HAP-1 (cell line): ENCODE measurements at regions not wholly inside any gene's neighbourhood (a gene's known extent, or its start where the extent isn't known, plus 50 kb on each side); places are given as distances from the start of the nearest gene placed in this dataset.
"Not testable (repeated sequence)": the region's sequence is repeated elsewhere in the genome, so short reads cannot be mapped to it uniquely, and the experiment has no call there.

Experiments
- DNase-seq, 2 experiments: peaks; one replicate each; pipeline ENCODE4 v3.0.0-alpha.2; 2016 to 2020; ENCODE audit warnings: low spot score in 2 of 2
- H3K27me3 ChIP-seq: fragments of 250-450 bp; sonication (Bioruptor Pico); 2 replicates; pipeline ENCODE4 v1.5.1; 2020; ENCODE audit warnings: low read depth, mild to moderate bottlenecking, moderate library complexity
- H3K36me3 ChIP-seq: fragments of 250-450 bp; sonication (Bioruptor Pico); replicated peaks from 2 replicates; pipeline ENCODE4 v1.5.1; 2020; ENCODE audit warnings: mild to moderate bottlenecking
- H3K4me1 ChIP-seq: fragments of 250-450 bp; sonication (Bioruptor Pico); 2 replicates; pipeline ENCODE4 v1.5.1; 2020; ENCODE audit warnings: mild to moderate bottlenecking
- H3K4me3 ChIP-seq: fragments of 250-450 bp; sonication (Bioruptor Pico); 2 replicates; pipeline ENCODE4 v1.5.1; 2020; ENCODE audit warnings: mild to moderate bottlenecking, moderate library complexity
- H3K9me3 ChIP-seq: fragments of 250-450 bp; sonication (Bioruptor Pico); 2 replicates; pipeline ENCODE4 v1.5.1; 2020; ENCODE audit warnings: mild to moderate bottlenecking, moderate library complexity
- in situ Hi-C: fragments of 300-500 bp; cut with MboI; formaldehyde crosslinking; loops from 3 replicates; pipeline ENCODE4 v1.14.3; 2020; ENCODE audit warnings: low sequenced_read_pairs, inconsistent platforms, mixed read lengths

DNA sequence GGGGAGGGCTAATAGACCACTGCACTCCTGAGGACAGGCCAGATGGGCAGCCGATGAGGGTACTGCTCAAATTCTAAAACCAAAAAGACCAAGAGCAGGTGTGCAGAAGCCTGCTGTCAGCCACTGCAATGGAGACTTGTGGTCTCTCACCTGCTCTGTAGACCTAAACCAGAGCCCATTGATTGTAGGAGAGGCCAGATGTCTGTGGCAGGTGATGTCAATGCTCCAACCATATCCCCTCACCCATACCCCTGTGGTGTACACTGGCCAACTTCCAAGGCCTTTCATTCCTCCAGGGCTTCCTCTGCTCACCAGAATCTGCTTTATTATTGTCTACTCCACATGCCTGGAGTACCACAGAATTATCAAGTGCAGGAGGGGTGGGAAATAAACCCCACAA, 116.9 kb upstream of the CHST15 start:
- Histone ChIP-seq H3K36me3 (no peaks in the 10 kb centered on the region), H3K9me3 (no peaks in the 10 kb centered on the region), H3K27me3 (no peaks in the 10 kb centered on the region; the same call in 1 of the 2 replicates), H3K4me1 (no peaks in the 10 kb centered on the region), H3K4me3 (no peak overlapping the region)
- in situ Hi-C loops, result no loop called here
- DNase-seq, result no peak

DNA sequence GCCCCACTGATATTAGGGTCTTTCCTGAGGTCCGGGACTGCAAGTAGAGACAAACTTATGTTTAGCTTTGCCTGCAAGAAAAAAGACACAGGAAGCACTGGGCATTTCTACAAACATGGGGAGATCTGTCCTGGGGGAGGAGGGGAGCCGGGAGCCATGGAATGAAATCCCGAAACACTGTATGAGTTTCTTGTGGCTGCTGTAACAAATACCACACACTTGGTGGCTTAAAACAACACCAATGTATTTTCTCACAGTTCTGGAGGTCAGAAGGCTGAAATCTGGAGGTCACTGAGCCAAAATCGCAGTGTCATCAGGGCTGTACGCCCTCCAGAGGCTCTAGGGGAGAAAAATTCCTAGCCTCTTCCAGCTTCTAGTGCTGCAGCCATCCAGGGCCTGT, 114.0 kb upstream of the CHST15 start:
- DNase-seq, result no peak
- H3K4me1 ChIP-seq, result no peaks in the 10 kb centered on the region
- in situ Hi-C loops, result no loop called here
- no peaks in the 10 kb centered on the region for H3K27me3 ChIP-seq
- H3K36me3 ChIP-seq, result no peaks in the 10 kb centered on the region
- no peak overlapping the region for H3K4me3 ChIP-seq
- H3K9me3 ChIP-seq, result no peaks in the 10 kb centered on the region

DNA sequence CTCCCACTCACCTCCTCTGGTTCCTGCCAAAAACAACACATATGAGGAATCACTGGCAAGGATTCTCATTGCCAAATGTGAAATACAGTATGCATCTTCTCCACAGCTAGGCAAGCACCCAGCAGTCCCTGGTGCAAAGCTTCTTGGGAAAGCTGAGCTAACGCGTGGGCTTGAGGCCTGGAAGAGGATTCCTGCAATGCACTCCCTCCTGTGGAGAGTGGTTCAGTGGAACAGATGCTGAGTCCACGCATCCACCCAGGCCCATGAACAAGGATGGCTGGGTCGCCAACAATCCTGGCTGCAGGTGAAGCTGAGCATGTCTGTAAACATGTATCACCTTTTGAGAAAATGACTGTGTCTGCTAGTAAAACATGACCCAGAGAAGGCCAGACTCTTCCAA, 113.2 kb upstream of the CHST15 start:
- Histone ChIP-seq H3K4me1 (no peaks in the 10 kb centered on the region), H3K36me3 (no peaks in the 10 kb centered on the region), H3K27me3 (no peaks in the 10 kb centered on the region), H3K9me3 (no peaks in the 10 kb centered on the region), H3K4me3 (no peak overlapping the region)
- no peak for DNase-seq
- in situ Hi-C loops, result no loop called here

DNA sequence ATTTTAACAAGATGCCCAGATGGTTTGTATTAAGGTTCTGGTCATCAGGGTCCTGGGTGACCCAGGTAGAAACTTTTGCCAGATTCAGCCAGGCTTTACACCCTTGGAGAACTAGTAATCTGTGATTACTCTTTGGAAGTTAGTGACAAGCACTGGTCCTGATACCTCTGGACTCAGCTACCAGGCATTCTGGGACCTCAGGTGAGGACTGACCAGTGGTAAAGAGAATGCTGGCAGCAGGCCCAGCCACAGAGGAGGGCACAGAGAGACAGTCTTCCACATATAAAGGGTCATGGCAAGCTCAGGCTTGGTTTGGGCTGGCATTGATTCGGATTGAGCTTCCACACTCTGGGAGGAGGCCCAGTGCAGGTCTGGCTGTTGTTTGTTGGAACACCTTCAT, 112.0 kb upstream of the CHST15 start:
- Histone ChIP-seq H3K27me3 (no peaks in the 10 kb centered on the region), H3K36me3 (no peaks in the 10 kb centered on the region), H3K9me3 (no peaks in the 10 kb centered on the region), H3K4me3 (no peak overlapping the region), H3K4me1 (no peaks in the 10 kb centered on the region)
- no peak for DNase-seq
- in situ Hi-C loops, result no loop called here

DNA sequence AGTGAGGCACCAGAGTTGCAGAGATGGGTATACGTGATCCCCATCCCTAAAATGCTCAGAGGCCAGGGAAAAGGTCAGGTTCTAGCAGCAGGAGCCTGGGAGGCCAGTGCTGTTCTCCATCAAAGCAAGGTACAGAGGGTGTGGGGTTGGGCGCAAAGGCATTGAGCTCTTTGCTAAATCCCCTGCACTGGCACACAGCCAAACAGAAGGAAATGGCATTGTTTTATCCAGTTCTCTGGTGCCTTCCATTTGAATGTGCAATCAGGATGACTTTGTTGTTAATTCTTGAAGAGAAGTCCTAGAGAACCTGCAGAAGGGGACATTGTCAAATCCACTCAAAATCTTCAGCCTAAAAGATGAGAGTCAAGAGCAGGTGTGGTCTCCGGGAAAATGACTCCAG, 111.3 kb upstream of the CHST15 start:
- Histone ChIP-seq H3K27me3 (no peaks in the 10 kb centered on the region), H3K36me3 (no peaks in the 10 kb centered on the region), H3K4me1 (no peaks in the 10 kb centered on the region), H3K9me3 (no peaks in the 10 kb centered on the region), H3K4me3 (no peak overlapping the region)
- DNase-seq, result peak in 1 of 2 experiments; percentile 39
- in situ Hi-C loops, result no loop called here

DNA sequence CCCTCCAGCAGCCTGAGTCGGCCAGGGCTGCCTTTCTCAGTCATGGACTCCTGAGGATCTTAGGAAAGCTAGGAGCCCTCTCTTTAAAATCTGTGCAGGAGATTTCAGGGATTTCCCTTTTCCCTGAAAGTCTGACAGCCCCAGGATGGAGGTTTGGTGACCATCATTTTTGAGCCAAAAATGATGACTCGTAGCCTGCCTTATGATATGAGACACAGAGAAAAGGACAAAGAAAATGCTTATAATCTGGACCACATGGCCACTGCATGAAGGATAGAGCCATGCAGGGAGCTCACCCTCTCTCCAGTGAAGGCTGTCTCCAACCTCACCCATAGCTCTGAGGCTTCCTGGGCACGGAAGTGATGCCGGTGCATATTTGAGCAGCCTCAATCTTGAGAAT, 106.6 kb upstream of the CHST15 start:
- Histone ChIP-seq H3K36me3 (no peaks in the 10 kb centered on the region), H3K4me1 (no peaks in the 10 kb centered on the region), H3K4me3 (no peak overlapping the region), H3K9me3 (no peaks in the 10 kb centered on the region), H3K27me3 (no peaks in the 10 kb centered on the region)
- in situ Hi-C loops, result no loop called here
- DNase-seq, result no peak

DNA sequence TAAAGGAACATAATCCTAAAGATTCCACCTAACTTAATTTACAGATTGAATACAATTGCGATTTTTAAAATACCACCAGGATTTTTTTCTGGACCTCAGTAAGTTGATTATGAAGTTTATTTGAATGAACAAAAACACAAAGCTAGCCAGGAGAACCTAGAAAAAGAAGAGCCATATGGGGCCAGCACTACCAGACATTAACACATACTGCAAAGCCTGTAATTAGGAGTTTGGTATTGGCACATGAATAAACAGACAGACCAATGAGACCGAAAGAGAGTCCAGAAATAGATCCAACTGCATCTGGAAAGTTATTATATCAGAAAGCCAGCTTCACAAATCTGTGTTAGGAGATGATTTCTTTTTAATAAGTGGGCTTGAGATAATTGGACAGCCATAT, 105.5 kb upstream of the CHST15 start:
- H3K36me3 ChIP-seq, result no peaks in the 10 kb centered on the region
- in situ Hi-C loops, result no loop called here
- H3K4me3 ChIP-seq, result no peak overlapping the region
- H3K4me1 ChIP-seq, result no peaks in the 10 kb centered on the region
- no peak for DNase-seq
- no peaks in the 10 kb centered on the region for H3K27me3 ChIP-seq
- H3K9me3 ChIP-seq, result no peaks in the 10 kb centered on the region

DNA sequence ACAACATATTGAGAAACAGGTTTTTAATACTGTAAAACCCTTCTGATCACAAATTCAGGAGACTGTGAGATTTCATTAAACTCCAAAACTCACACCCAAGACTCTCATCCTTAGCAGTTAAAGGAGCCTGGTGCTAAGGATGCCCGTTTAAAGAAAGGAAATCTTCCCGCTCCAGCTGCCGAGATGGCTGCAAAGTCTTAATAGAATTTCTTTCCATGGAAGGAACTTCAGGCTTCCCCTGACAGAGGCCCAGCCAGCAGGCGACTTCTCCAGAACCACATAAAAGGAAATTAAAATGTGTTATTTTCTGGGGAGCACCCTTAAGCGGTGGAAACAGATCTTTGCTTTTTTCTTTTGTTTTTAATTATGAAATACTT, 104.7 kb upstream of the CHST15 start:
- no peak overlapping the region for H3K4me3 ChIP-seq
- no peaks in the 10 kb centered on the region for H3K27me3 ChIP-seq
- no peak for DNase-seq
- H3K36me3 ChIP-seq, result no peaks in the 10 kb centered on the region
- no peaks in the 10 kb centered on the region for H3K9me3 ChIP-seq
- H3K4me1 ChIP-seq, result no peaks in the 10 kb centered on the region
- in situ Hi-C loops, result no loop called here

DNA sequence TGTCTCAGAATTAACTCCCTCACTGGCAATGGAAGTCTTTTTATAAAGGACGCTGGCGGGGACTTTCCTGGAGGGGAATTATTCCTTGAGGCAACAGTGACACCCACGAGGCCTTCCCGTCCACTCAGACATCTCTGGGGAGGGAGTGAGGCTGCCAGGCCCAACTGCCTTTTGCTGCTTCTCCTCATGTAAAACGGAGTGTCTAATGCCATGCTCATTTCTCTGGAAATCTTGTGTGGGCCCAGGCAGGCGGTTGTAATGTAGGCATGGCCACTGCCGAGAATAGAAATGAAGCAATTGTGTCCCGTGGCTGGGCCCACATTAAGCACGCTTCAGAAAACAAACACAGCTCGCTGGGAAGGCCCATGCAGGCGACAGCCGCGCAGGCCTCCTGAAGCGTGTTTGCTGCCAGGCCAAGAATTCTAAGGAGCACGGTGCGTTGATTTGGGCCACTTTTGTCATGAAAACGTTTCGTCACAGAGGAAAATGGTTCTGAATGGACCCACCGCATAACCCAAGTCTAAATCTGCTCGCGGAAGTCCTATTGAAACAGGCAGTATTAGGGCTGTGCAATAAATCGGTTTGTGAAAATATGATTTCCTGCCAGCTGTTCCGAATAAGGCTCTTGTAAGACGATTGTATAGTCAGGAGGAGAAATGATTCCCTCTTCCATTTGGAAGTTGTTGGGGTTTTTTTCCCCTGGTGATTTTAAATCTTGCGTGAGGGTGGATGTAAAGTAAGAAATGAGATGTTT, 104.2 kb upstream of the CHST15 start:
- H3K4me3 ChIP-seq, result no peak overlapping the region
- in situ Hi-C loops, result no loop called here
- no peaks in the 10 kb centered on the region for H3K9me3 ChIP-seq
- no peaks in the 10 kb centered on the region for H3K27me3 ChIP-seq
- no peaks in the 10 kb centered on the region for H3K36me3 ChIP-seq
- H3K4me1 ChIP-seq, result no peaks in the 10 kb centered on the region
- no peak for DNase-seq

DNA sequence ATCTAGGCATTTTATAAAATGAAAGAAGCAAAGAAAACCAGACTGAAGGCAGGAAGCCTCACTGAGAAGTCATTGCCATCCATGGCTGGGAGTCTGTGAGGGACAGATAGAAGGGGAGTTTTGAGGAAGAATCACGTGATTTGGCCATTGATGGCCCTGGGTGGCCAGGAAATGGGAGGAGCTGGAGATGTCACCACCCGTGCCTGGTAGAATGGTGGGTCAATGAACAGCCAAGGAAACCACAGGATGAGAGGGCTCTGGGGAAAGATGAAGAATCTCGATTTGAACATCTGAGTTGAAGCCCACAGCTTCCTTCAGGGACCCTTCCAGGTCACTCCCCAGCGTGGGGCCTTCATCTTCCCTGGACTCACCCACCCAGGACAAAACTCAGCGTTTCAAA, 103.3 kb upstream of the CHST15 start:
- Histone ChIP-seq H3K4me3 (no peak overlapping the region), H3K27me3 (peaks cover 4% of the 10 kb centered on the region; the same call in 1 of the 2 replicates), H3K36me3 (no peaks in the 10 kb centered on the region), H3K4me1 (no peaks in the 10 kb centered on the region), H3K9me3 (no peaks in the 10 kb centered on the region)
- DNase-seq, result no peak
- in situ Hi-C loops, result no loop called here

DNA sequence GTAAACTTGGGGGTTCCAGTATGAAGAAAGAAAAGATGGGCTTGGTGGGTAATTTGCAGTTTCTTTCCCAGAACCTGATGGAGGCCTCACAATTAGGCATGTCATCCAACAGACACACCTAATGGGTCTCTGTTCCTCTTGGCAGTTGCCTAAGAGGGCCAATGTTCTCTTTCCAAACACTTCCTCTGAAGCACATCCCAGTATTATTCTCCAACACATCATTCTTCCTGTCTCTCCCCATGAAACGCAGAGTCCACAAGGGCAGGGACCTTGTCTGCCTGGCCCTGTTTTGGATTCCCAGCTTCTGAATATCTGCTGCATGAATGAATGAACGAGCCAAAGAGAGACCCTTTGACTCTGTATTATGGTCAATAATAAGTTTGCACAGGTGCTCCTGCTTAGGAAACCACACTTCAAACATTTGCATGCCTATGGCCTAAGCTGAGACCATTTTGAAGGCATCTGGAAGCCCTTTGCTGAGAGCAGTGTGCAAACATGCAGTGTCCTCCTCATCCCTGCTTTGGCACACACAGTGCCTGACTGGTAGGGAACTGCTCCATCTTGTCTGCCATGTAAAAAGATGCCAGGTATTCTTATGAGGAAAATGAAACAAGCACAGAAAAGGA, 100.9 kb upstream of the CHST15 start:
- in situ Hi-C loops, result no loop called here

DNA sequence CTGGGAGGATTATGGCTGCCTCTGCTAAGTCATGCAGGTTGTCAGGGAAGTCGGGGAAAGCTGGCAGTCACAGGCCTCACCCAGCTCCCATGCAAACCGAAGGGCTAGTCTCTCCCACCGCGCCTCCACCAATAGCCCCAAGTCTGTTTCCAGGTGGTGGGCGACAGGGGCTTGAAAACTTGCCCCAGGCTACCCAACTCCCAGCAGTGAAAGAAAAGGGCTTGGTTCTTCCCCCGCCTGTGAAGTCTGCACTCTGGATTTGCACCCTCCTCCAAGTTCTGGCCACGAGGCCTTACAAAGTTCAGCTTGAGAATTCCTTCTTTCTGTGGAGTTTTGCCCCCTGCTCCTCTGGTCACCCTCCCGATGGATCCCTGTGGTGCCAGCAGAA, 99.9 kb upstream of the CHST15 start:
- peaks cover 9% of the 10 kb centered on the region; the same call in 1 of the 2 replicates for H3K27me3 ChIP-seq
- DNase-seq, result no peak
- in situ Hi-C loops, result no loop called here
- H3K4me1 ChIP-seq, result no peaks in the 10 kb centered on the region
- no peaks in the 10 kb centered on the region for H3K36me3 ChIP-seq
- no peaks in the 10 kb centered on the region for H3K9me3 ChIP-seq
- H3K4me3 ChIP-seq, result no peak overlapping the region

More for the DNA sequence above, 100.9 kb upstream of the CHST15 start:
- H3K27me3 ChIP-seq, result peaks cover 8% of the 10 kb centered on the region; the same call in 1 of the 2 replicates
- no peak overlapping the region for H3K4me3 ChIP-seq
- no peak for DNase-seq
- H3K4me1 ChIP-seq, result no peaks in the 10 kb centered on the region
- no peaks in the 10 kb centered on the region for H3K9me3 ChIP-seq
- no peaks in the 10 kb centered on the region for H3K36me3 ChIP-seq

DNA sequence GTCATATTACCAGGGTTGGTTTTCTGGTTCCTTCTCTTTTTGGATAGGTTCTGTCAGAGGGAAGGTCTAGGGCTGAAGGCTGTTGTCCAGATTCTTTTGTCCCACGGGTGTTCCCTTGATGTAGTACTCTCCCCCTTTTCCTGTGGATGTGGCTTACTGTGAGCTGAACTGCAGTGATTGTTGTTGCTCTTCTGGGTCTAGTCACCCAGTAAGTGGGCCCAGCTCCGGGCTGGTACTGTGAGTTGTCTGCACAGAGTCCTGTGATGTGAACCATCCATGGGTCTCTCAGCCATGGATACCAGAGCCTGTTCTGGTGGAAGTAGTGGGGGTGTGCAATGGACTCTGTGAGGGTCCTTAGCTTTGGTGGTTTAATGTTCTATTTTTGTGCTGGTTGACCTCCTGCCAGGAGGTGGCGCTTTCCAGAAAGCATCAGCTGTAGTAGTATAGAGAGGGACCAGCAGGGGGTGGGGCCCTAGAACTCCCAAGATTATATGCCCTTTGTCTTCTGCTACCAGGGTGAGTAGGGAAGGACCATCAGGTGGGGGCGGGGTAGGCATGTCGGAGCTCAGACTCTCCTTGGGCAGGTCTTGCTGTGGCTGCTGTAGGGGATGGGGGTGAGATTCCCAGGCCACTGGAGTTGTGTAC, 99.4 kb upstream of the CHST15 start:
- H3K36me3 ChIP-seq, H3K27me3 ChIP-seq, in situ Hi-C loops, H3K9me3 ChIP-seq, H3K4me1 ChIP-seq, H3K4me3 ChIP-seq: not testable (repeated sequence)
- peak in 1 of 2 experiments; percentile 36 for DNase-seq

DNA sequence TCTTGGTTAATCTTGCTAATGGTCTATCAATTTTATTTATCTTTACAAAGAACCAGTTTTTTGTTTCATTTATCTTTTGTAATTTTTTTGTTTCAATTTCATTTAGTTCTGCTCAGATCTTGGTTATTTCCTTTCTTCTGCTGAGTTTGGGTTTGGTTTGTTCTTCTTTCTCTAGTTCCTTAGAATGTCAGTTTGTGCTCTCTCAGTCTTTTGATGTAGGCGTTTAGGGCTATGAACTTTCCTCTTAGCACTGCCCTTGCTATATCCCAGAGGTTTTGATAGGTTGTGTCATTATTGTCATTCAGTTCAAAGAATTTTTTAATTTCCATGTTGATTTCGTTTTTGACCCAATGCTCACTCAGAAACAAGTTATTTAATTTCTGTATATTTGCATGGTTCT, 97.1 kb upstream of the CHST15 start:
- H3K27me3 ChIP-seq, H3K4me3 ChIP-seq, in situ Hi-C loops, H3K4me1 ChIP-seq, H3K9me3 ChIP-seq, H3K36me3 ChIP-seq, DNase-seq: not testable (repeated sequence)
